A549 (cell line): ENCODE measurements at regions not wholly inside any gene's neighbourhood (a gene's known extent, or its start where the extent isn't known, plus 50 kb on each side); places are given as distances from the start of the nearest gene placed in this dataset.

ENCODE experiments used
- ATAC-seq, 2 experiments: fragments of 200-7000 bp in 1 of 2; fragments of >200 bp in 1 of 2; cut with Nextera tagmentation in 1 of 2; cut with Tn5 transposase in 1 of 2; 3 replicates each; pipeline versions ENCODE4 v1.8.0 to v1.9.1; 2018 to 2020; ENCODE audit warnings: mild to moderate bottlenecking in 1 of 2, moderate library complexity in 1 of 2
- CTCF ChIA-PET: fragments of 300-600 bp; sonication (Branson Sonifier 250); formaldehyde crosslinking; extraction: SDS; loops from one replicate; lab custom pipeline; 2021; ENCODE audit warnings: antibody characterized with exemption, inconsistent platforms; lab: Yijun Ruan, JAX
- POLR2A ChIA-PET: fragments of 350-600 bp; formaldehyde crosslinking; extraction: SDS; loops from one replicate; lab custom pipeline; 2021; ENCODE audit warnings: antibody characterized with exemption, inconsistent platforms; lab: Yijun Ruan, JAX
- DNase-seq, 2 experiments: peaks; one replicate each; pipeline versions ENCODE4 v3.0.0 to v3.0.0-alpha.2; 2011 to 2016; ENCODE audit warnings: low read depth in 1 of 2, low spot score in 1 of 2
- FAIRE-seq: peaks from 2 replicates; lab custom pipeline; 2011; peaks lifted over from hg19 to GRCh38; lab: Jason Lieb, UNC
- H3K27ac ChIP-seq, 2 experiments: fragments of >200 bp; sonication (Bioruptor Twin); formaldehyde crosslinking; 3 replicates each; pipeline ENCODE4 v1.5.1; 2016 to 2017
- H3K4me1 ChIP-seq: fragments of >200 bp; sonication (Bioruptor Twin); formaldehyde crosslinking; 3 replicates; pipeline ENCODE4 v1.6.1; 2016
- H3K4me2 ChIP-seq: fragments of >200 bp; sonication (Bioruptor Twin); formaldehyde crosslinking; 3 replicates; pipeline ENCODE4 v1.6.1; 2016
- H3K4me3 ChIP-seq: fragments of >200 bp; sonication (Bioruptor Twin); formaldehyde crosslinking; 3 replicates; pipeline ENCODE4 v1.5.1; 2016
- H3K9me3 ChIP-seq: fragments of >200 bp; sonication (Bioruptor Twin); formaldehyde crosslinking; 3 replicates; pipeline ENCODE4 v1.6.1; 2016
- BCL3 ChIP-seq: fragments of >200 bp; sonication (Bioruptor Twin); formaldehyde crosslinking; IDR thresholded peaks from 3 replicates; pipeline ENCODE4 v1.6.1; 2016
- CBX8 ChIP-seq: fragments of 200-600 bp; sonication (generic); IDR thresholded peaks from 2 replicates; pipeline ENCODE4 v1.6.1; 2016
- CEBPB ChIP-seq, 2 experiments: fragments of >200 bp in 1 of 2; sonication (Bioruptor Twin) in 1 of 2; formaldehyde crosslinking in 1 of 2; IDR thresholded peaks; 2 replicates each; pipeline ENCODE4 v1.6.1; 2012 to 2016
- EHMT2 ChIP-seq: fragments of 200-600 bp; sonication (generic); IDR thresholded peaks from 2 replicates; pipeline ENCODE4 v1.6.1; 2016; ENCODE audit warnings: antibody characterized with exemption, low read depth, mild to moderate bottlenecking, moderate library complexity
- EP300 ChIP-seq, 2 experiments: fragments of >200 bp; sonication (Bioruptor Twin); formaldehyde crosslinking; IDR thresholded peaks; 2 replicates in 1 of 2; 3 replicates in 1 of 2; pipeline ENCODE4 v1.6.1; 2016 to 2017
- FOSL2 ChIP-seq, 2 experiments: fragments of 450-650 bp in 1 of 2; fragments of >200 bp in 1 of 2; sonication (Bioruptor Twin) in 1 of 2; formaldehyde crosslinking; IDR thresholded peaks; 2 replicates each; pipeline versions ENCODE4 v1.5.0 to v1.6.1; 2016 to 2020; ENCODE audit warnings: mild to moderate bottlenecking in 1 of 2, moderate library complexity in 1 of 2
- GATA3 ChIP-seq: IDR thresholded peaks from 2 replicates; pipeline ENCODE4 v1.6.1; 2012; ENCODE audit warnings: borderline replicate concordance
- HES2 ChIP-seq: fragments of >200 bp; sonication (Bioruptor Twin); formaldehyde crosslinking; IDR thresholded peaks from 2 replicates; pipeline ENCODE4 v1.6.1; 2016
- JUN ChIP-seq, 2 experiments: fragments of >200 bp; sonication (Bioruptor Twin); formaldehyde crosslinking; IDR thresholded peaks; 2 replicates in 1 of 2; 3 replicates in 1 of 2; pipeline ENCODE4 v1.6.1; 2016 to 2017
- JUNB ChIP-seq: fragments of >200 bp; sonication (Bioruptor Twin); formaldehyde crosslinking; IDR thresholded peaks from 2 replicates; pipeline ENCODE4 v1.6.1; 2016
- KDM1A ChIP-seq: fragments of 200-600 bp; sonication (generic); IDR thresholded peaks from 2 replicates; pipeline ENCODE4 v1.6.1; 2016; ENCODE audit warnings: low read depth, mild to moderate bottlenecking
- MAX ChIP-seq: IDR thresholded peaks from 2 replicates; pipeline ENCODE4 v1.6.1; 2012
- MYC ChIP-seq: IDR thresholded peaks from 2 replicates; pipeline ENCODE4 v1.6.1; 2012; ENCODE audit warnings: mild to moderate bottlenecking, inconsistent platforms, low read length, improper control_type of control experiment, borderline replicate concordance
- RARB ChIP-seq: fragments of 250-450 bp; sonication (Bioruptor Pico); IDR thresholded peaks from 2 replicates; pipeline ENCODE4 v1.8.0; 2021; ENCODE audit warnings: mild to moderate bottlenecking, moderate library complexity
- REST ChIP-seq: fragments of 200-600 bp; sonication (generic); IDR thresholded peaks from 2 replicates; pipeline ENCODE4 v1.6.1; 2016; ENCODE audit warnings: antibody characterized with exemption, mild to moderate bottlenecking, moderate library complexity
- WGBS: methylation state at CpG from one replicate; pipeline ENCODE4 v1.1.6; 2017; ENCODE audit errors: missing lambda C conversion rate; 5-methylcytosine and 5-hydroxymethylcytosine counted together
- TF ChIP-seq, protein P1 (sequence below): fragments of 150-350 bp; IDR thresholded peaks from 2 replicates; pipeline ENCODE4 v1.6.1; 2014; ENCODE audit warnings: low read depth, mild to moderate bottlenecking, low read length

DNA sequence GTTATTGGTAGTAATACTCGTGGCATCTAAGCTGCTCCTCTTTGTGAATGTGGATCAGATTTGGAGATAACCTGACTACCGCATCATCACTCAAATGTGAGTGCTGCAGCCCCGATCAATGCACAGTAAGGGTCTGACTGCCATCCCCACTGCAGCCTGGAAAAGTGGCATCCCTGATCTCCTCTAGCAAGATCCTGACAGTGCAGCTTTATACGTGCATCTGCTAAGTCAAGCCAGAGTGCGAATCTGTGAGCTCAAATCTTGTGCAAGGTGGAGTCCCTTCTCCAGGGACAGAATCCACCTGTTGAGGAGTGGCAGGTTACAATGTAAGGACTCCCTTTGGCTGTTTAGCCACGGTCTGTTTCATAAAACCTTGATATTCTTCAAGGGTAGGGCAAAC, 215.0 kb upstream of the EXOC2 start:
- no peak for FAIRE-seq

GRCh38 chr6:906920-907319, 214.0 kb upstream of the EXOC2 start:
- CTCF ChIA-PET = interaction anchor here (1.1 to 2.1 kb wide), 4 partner anchors 8 to 406 kb away, joined by 3 to 7 read pairs (median 4); partner anchors contain the start of gene FOXQ1
- no peak for TF ChIP-seq EHMT2
- TF ChIP-seq GATA3 = peak; percentile 78
- TF ChIP-seq BCL3 = 0 out of 3 replicates have a peak, but pooled peaks have one; percentile 37
- no peak for TF ChIP-seq MYC
- peak; percentile 88 to 93; a peak in 4 of 5 replicates for TF ChIP-seq JUN (IDR thresholded peaks at IDR 0.05)
- TF ChIP-seq RARB (CRISPR knock-in tag) = peak; percentile 61
- TF ChIP-seq, protein P1, sequence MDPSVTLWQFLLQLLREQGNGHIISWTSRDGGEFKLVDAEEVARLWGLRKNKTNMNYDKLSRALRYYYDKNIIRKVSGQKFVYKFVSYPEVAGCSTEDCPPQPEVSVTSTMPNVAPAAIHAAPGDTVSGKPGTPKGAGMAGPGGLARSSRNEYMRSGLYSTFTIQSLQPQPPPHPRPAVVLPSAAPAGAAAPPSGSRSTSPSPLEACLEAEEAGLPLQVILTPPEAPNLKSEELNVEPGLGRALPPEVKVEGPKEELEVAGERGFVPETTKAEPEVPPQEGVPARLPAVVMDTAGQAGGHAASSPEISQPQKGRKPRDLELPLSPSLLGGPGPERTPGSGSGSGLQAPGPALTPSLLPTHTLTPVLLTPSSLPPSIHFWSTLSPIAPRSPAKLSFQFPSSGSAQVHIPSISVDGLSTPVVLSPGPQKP = no peak
- peak; percentile 93 to 98 for TF ChIP-seq EP300 (IDR thresholded peaks at IDR 0.05)
- 0 out of 2 replicates have a peak, but pooled peaks have one; percentile 40 for TF ChIP-seq FOSL2 (IDR thresholded peaks at IDR 0.05)
- peak; percentile 66 for TF ChIP-seq FOSL2 (CRISPR knock-in tag; IDR thresholded peaks at IDR 0.05)
- peak; percentile 83 for TF ChIP-seq JUNB
- 0 out of 2 replicates have a peak, but pooled peaks have one; percentile 29 for TF ChIP-seq HES2
- Histone ChIP-seq H3K27ac (peak overlapping the region; percentile 77 to 79), H3K4me2 (peak overlapping the region; percentile 48), H3K9me3 (no peaks in the 10 kb centered on the region), H3K4me3 (no peak overlapping the region), H3K4me1 (peaks cover 23% of the 10 kb centered on the region)
- ATAC-seq = peak; percentile 74 to 78
- FAIRE-seq = no peak
- WGBS = 44% methylated on average over 9 of the region's 11 CpGs
- peak; percentile 7 to 54 for DNase-seq
- POLR2A ChIA-PET = interaction anchor here (0.6 kb wide), 1 partner anchor 72 kb away, joined by 3 read pairs; no protein-coding TSS in a partner anchor

More for the DNA sequence above, 215.0 kb upstream of the EXOC2 start:
- Histone ChIP-seq H3K4me1 (peaks cover 20% of the 10 kb centered on the region), H3K9me3 (no peaks in the 10 kb centered on the region), H3K27ac (peak overlapping the region; percentile 77 to 79), H3K4me2 (peak overlapping the region; percentile 48; the same call in 1 of the 3 replicates), H3K4me3 (no peak overlapping the region)
- TF ChIP-seq KDM1A (no peak), CEBPB (IDR thresholded peaks at IDR 0.05) (no peak), CBX8 (no peak), MAX (no peak), EHMT2 (no peak)
- ChIA-PET POLR2A (no interaction called here), CTCF (interaction anchor here (0.6 to 2.1 kb wide), 6 partner anchors 9 to 1009 kb away, joined by 3 to 7 read pairs (median 4); partner anchors contain the start of gene FOXQ1)
- ATAC-seq = no peak
- 47% methylated on average over 6 of the region's 6 CpGs for WGBS
- no peak for DNase-seq

DNA sequence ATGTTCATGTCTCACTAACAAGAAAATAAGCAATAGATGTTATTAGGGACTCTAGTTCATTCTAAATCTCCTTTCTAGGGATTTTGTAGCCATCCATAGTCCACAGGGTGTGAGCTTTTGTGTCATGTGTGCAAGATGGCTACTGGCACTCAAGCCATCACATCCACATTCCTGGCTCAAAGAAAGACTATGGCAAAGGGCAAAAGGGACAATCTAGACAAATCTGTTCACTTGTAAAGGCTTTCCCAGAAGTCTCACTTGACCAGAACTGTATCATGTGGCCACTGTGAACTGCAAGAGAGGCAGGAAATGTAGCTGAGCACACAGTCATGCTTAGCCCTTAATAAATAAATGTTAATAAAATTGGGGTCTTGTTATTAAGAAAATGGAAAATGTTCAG, 212.6 kb upstream of the EXOC2 start:
- no peak overlapping the region for H3K4me3 ChIP-seq
- TF ChIP-seq EP300 (IDR thresholded peaks at IDR 0.05) (no peak), REST (no peak)
- no peaks in the 10 kb centered on the region for H3K9me3 ChIP-seq
- ChIA-PET POLR2A (no interaction called here), CTCF (no interaction called here)
- FAIRE-seq = no peak
- no peak overlapping the region for H3K4me2 ChIP-seq
- H3K4me1 ChIP-seq = peaks cover 33% of the 10 kb centered on the region
- H3K27ac ChIP-seq = peak overlapping the region; percentile 64 to 76
- no peak for ATAC-seq
- no peak for DNase-seq
